ENCODE measurements at regions not wholly inside any gene's neighbourhood (a gene's known extent, or its start where the extent isn't known, plus 50 kb on each side); places are given as distances from the start of the nearest gene placed in this dataset.

GRCh38 chr7:16353226-16353625 is 68.1 kb downstream of the CRPPA start:
- no peak for TF ChIP-seq CTCF (conservative IDR thresholded peaks at IDR 0.05 in 1 of 2, IDR thresholded peaks at IDR 0.05 in 1 of 2; ENCODE audit: low read depth in 1 of 2, low read length in 2 of 2)
- TF ChIP-seq EZH2 (IDR thresholded peaks at IDR 0.05; ENCODE audit: low read length, missing control alignments): no peak
